GM18520 (cell line): ENCODE measurements at regions not wholly inside any gene's neighbourhood (a gene's known extent, or its start where the extent isn't known, plus 50 kb on each side); places are given as distances from the start of the nearest gene placed in this dataset.

Source experiments
- ATAC-seq: cut with Tn5 transposase; IDR thresholded peaks from one replicate; pipeline ENCODE4 v1.9.1; 2021; ENCODE audit not compliant: unreplicated experiment

GRCh38 chr11:112881461-112881860 is 79.8 kb upstream of the NCAM1 start:
- ATAC-seq, result no peak

GRCh38 chr11:112882494-112883381 is 78.5 kb upstream of the NCAM1 start:
- no peak for ATAC-seq

DNA sequence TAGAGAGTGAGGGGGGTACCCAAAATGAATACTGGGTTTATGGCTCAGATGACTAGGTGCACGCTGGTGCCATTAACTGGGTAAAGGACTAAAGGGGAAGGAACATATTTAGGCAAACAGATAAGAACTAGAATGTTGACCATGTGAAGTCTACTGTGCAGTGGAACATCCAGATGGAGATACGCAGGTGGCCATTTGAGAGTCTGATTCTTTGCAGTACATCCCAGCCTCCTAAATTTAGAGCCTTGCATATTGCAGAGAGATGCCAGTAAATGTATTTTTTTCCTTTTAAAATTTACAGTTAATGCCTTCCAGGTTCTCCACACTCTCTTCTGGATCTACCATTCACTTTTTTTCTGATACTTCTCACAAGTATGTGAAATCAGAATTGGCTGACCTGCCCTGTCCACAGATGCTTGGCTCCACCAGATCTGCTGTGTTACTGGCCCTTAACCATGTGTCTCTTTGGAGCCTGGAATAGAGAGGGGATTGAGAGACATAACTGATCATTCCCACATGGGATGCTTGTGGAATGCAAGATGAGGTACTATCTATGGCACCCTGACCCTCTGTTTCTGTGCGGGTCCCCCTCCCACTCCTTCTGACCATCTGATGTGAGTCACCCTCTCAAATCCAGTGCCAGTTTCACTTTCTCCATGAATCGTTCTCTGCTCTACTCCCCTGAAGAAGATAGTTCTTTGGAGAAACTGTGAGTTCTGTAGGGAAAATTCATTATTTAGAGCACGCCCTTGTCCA is 77.0 kb upstream of the NCAM1 start:
- ATAC-seq, result no peak

GRCh38 chr11:112885744-112886433 is 75.3 kb upstream of the NCAM1 start:
- no peak for ATAC-seq

DNA sequence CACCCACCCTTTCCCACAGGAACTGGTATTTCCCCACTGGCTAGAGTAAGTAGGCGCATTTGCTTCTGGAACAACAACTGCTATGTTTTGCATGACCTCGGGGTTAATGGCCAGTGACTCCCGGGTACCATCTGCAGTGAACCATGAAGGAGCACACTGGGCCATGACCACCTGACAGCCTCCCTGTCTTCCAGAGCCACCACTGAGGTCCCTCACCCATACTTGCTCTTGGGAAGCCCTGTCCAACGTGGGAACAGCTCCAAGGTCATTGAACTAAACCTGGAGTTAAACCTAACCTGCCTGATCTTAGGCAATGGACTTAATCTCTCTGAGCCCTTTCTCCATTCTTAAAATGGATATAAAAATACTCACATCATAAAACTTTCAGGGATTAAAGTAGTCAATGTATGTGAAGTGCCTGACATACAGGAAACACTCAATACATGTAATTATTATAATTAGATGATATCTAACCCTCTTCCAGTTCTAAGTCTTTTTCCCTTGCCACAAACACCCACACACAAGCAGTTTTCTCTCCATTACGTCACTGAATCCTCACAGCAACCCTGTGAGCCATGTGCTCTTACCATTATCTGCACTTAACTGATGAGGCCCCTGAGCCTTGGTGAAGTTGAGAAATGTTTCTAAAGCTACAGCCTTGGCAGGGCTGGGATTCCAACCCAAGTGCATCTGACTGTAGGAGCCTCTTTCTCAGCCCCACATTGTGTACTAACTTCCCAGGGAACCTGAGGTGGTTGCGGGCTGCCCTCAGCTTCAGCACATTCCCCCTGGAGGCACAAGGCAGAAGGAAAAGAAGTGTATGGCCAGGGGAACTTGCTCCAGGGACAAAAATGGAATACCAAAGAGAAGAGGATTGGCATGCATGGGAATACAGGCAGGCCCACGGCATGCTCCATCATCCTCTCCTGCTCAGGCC is 74.5 kb upstream of the NCAM1 start:
- ATAC-seq, result no peak

DNA sequence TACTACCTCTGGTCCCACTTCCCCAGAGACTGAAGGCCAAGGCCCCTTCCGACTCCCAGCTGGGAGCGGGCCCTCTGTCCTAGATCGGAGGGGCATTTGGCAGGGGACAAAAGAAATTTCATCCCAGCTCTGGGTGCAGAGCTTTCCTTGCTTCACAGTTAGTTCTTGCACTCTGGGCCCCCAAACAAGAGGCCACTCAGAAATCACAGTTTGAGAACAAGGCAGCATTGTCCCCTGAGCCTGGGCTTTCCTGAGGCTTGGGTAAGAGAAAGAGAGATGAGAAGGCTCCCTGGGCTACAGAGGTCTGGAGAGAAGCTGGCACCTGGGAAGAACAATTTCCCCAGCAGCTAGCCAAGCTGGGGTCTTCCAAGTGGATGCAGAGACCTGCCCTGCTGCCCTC is 71.8 kb upstream of the NCAM1 start:
- no peak for ATAC-seq

- no peak for ATAC-seq
Measured at GRCh38 chr11:112899235-112900006, 61.8 kb upstream of the NCAM1 start.

- ATAC-seq, result no peak
Measured at GRCh38 chr11:112901924-112902323, 59.3 kb upstream of the NCAM1 start.

- ATAC-seq, result no peak
Measured at GRCh38 chr11:112902361-112903011, 58.7 kb upstream of the NCAM1 start.

GRCh38 chr11:112903340-112903739 is 57.9 kb upstream of the NCAM1 start:
- no peak for ATAC-seq

GRCh38 chr11:112911124-112911523 is 50.1 kb upstream of the NCAM1 start:
- ATAC-seq, result no peak
